ENCODE measurements at regions not wholly inside any gene's neighbourhood (a gene's known extent, or its start where the extent isn't known, plus 50 kb on each side); places are given as distances from the start of the nearest gene placed in this dataset.

DNA sequence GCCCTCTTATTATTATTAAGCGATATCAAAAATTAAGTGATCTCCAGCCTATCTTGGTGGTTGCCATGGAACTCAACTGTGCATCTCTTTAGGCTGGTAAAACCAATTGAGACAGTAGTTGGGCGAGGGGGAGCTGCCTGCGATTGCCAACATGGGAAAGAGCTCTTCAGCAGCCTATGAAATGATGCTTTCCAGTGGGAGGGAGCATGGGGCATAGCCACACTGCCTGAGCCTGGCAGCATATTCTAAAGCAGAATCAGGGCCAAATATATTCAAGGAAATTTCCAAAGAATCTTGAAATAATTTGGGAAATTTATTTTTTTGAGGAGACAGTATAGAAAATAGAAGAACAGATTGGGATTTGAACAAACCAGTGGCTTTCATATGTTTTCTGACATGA is 126.9 kb upstream of the DNAH14 start:
- Histone ChIP-seq H2BK5ac (ENCODE audit: low read depth, low read length) (no peak overlapping the region), H3K27me3 (replicated peaks in 1 of 4; ENCODE audit: control insufficient read depth in 3 of 4, extremely low read depth in 1 of 4, insufficient read depth in 3 of 4, low read length in 3 of 4) (no peaks in the 10 kb centered on the region), H3K4me3 (ENCODE audit: extremely low read depth in 1 of 4, insufficient read depth in 2 of 4, low read depth in 3 of 4, low read length in 4 of 4) (no peak overlapping the region), H3K23me2 (ENCODE audit: low read depth, low read length) (no peaks in the 10 kb centered on the region), H2AK5ac (ENCODE audit: low read depth, low read length) (no peak overlapping the region), H2BK20ac (ENCODE audit: low read length) (peak overlapping the region; percentile 95; the same call in 1 of the 2 replicates), H3K4me1 (replicated peaks in 1 of 4; ENCODE audit: control insufficient read depth in 3 of 4, insufficient read depth in 4 of 4, low read length in 3 of 4) (peaks cover 0 to 13% (median 10%) of the 10 kb centered on the region in 4 experiments; a peak in 5 of 7 replicates), H3K4ac (replicated peaks; ENCODE audit: insufficient read length, low read depth, low read length) (no peak overlapping the region), H3K56ac (replicated peaks; ENCODE audit: insufficient read length, low read depth, low read length) (no peak overlapping the region), H4K8ac (ENCODE audit: extremely low read depth, insufficient read depth, low read length) (no peak overlapping the region), H3K27ac (ENCODE audit: low read depth, low read length) (no peak overlapping the region), H3K18ac (ENCODE audit: extremely low read depth, low read length) (no peak overlapping the region), H3K9me3 (ENCODE audit: insufficient read depth in 2 of 2, low read depth in 1 of 2, low read length in 1 of 2) (no peaks in the 10 kb centered on the region), H3K79me2 (ENCODE audit: control insufficient read depth in 1 of 2, insufficient read depth in 2 of 2, low read length in 2 of 2) (no peaks in the 10 kb centered on the region), H3K9ac (replicated peaks in 1 of 4; ENCODE audit: extremely low read depth in 1 of 4, low read depth in 3 of 4, low read length in 3 of 4) (no peak overlapping the region), H3K79me1 (ENCODE audit: low read depth, low read length) (no peaks in the 10 kb centered on the region), H2BK120ac (replicated peaks; ENCODE audit: low read depth, low read length) (peak overlapping the region; percentile 86), H2AFZ (ENCODE audit: low read length) (no peak overlapping the region), H3K23ac (ENCODE audit: insufficient read length) (no peak overlapping the region), H3K14ac (ENCODE audit: insufficient read length) (no peak overlapping the region), H3K4me2 (ENCODE audit: insufficient read depth in 1 of 2, low read depth in 2 of 2, low read length in 2 of 2) (no peak overlapping the region), H3K36me3 (ENCODE audit: control insufficient read depth in 2 of 4, insufficient read depth in 4 of 4, low read length in 3 of 4) (no peaks in the 10 kb centered on the region), H2BK15ac (ENCODE audit: low read length) (no peak overlapping the region), H4K5ac (ENCODE audit: insufficient read length, low read depth, low read length) (no peak overlapping the region), H4K91ac (replicated peaks; ENCODE audit: insufficient read length, low read length) (peak overlapping the region; percentile 98), H4K20me1 (replicated peaks in 1 of 2; ENCODE audit: control insufficient read depth in 1 of 2, insufficient read depth in 2 of 2, low read length in 2 of 2) (no peaks in the 10 kb centered on the region), H2BK12ac (ENCODE audit: low read depth, low read length) (peak overlapping the region; percentile 55; the same call in 1 of the 2 replicates)
- ChIA-PET CTCF (ENCODE audit: partially characterized antibody) (interaction anchor here (1.1 kb wide), 1 partner anchor 44 kb away, joined by 4 read pairs; no protein-coding TSS in a partner anchor), POLR2A (ENCODE audit: partially characterized antibody) (no interaction called here)
- WGBS, 2 experiments (ENCODE audit: extremely low coverage in 1 of 2, insufficient coverage in 1 of 2, insufficient read length in 1 of 2, insufficient replicate concordance in 2 of 2, low coverage in 1 of 2, low lambda C conversion rate in 2 of 2, missing lambda C conversion rate in 1 of 2) = 96% methylated on average over 3 of the region's 3 CpGs; no CpG with 5 or more reads in 1 of the 2 experiments
- FAIRE-seq (no peak), DNase-seq (ENCODE audit: low read depth in 1 of 2, low spot score in 2 of 2) (no peak)
- no peak for TF ChIP-seq SP4 (IDR thresholded peaks at IDR 0.05; ENCODE audit: low read length)
- no peak for TF ChIP-seq BCL11A (IDR thresholded peaks at IDR 0.05; ENCODE audit: low read depth in 2 of 2, low read length in 2 of 2)
- TF ChIP-seq CEBPB (IDR thresholded peaks at IDR 0.05; ENCODE audit: low read depth, low read length) = no peak
- TF ChIP-seq SIRT6 (IDR thresholded peaks at IDR 0.05; ENCODE audit: low read length) = no peak
- TF ChIP-seq FOSL1 (IDR thresholded peaks at IDR 0.05; ENCODE audit: insufficient read depth, low read depth, low read length) = no peak
- no peak for TF ChIP-seq RNF2 (IDR thresholded peaks at IDR 0.05; ENCODE audit: borderline replicate concordance, low read depth, low read length, missing control alignments, poor library complexity, severe bottlenecking)
- no peak for TF ChIP-seq HDAC6 (IDR thresholded peaks at IDR 0.05; ENCODE audit: low read depth, low read length)
- no peak for TF ChIP-seq ZNF274 (IDR thresholded peaks at IDR 0.05; ENCODE audit: borderline replicate concordance, extremely low read depth, low read length)
- no peak for TF ChIP-seq SIX5 (IDR thresholded peaks at IDR 0.05; ENCODE audit: low read depth, low read length)
- TF ChIP-seq ASH2L (IDR thresholded peaks at IDR 0.05; ENCODE audit: low read length) = no peak
